OCI-LY1 (cell line): ENCODE measurements at regions not wholly inside any gene's neighbourhood (a gene's known extent, or its start where the extent isn't known, plus 50 kb on each side); places are given as distances from the start of the nearest gene placed in this dataset.

ENCODE experiments used
- EZH2 ChIP-seq: fragments of 200-600 bp; sonication (generic), shearing (Covaris generic); IDR thresholded peaks from 2 replicates; pipeline ENCODE4 v1.8.0; 2017; ENCODE audit warnings: borderline replicate concordance, mixed run types, mild to moderate bottlenecking, antibody characterized with exemption, low read length, moderate library complexity, mixed read lengths
- TF ChIP-seq, protein P1 (sequence below): fragments of 200-600 bp; sonication (generic), shearing (Covaris generic); IDR thresholded peaks from 2 replicates; pipeline ENCODE4 v1.5.1; 2017; ENCODE audit warnings: mild to moderate bottlenecking, antibody characterized with exemption, low read length, moderate library complexity, mixed read lengths

DNA sequence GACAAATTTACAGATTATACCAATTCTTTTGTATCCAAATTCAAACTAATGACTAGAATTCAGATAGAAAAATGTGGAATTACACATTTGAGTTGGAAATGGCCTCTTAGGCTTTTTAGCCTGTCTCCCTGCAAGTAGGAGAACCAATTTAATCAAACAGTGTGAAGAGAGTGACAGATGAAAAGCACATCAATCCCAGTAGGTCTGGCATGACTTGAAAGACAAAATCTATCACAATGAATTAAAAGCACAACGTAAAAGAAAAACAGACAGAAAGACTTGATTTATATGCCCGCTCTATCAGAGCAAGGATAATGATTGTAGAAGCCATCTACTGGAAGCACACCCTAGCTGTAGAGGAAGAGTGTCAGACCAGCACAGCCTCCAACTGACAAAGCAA lies 1084.4 kb upstream of the SPRY2 start:
- TF ChIP-seq, protein P1, sequence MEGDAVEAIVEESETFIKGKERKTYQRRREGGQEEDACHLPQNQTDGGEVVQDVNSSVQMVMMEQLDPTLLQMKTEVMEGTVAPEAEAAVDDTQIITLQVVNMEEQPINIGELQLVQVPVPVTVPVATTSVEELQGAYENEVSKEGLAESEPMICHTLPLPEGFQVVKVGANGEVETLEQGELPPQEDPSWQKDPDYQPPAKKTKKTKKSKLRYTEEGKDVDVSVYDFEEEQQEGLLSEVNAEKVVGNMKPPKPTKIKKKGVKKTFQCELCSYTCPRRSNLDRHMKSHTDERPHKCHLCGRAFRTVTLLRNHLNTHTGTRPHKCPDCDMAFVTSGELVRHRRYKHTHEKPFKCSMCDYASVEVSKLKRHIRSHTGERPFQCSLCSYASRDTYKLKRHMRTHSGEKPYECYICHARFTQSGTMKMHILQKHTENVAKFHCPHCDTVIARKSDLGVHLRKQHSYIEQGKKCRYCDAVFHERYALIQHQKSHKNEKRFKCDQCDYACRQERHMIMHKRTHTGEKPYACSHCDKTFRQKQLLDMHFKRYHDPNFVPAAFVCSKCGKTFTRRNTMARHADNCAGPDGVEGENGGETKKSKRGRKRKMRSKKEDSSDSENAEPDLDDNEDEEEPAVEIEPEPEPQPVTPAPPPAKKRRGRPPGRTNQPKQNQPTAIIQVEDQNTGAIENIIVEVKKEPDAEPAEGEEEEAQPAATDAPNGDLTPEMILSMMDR = no peak
- TF ChIP-seq EZH2 = no peak
